ENCODE measurements at regions not wholly inside any gene's neighbourhood (a gene's known extent, or its start where the extent isn't known, plus 50 kb on each side); places are given as distances from the start of the nearest gene placed in this dataset.

GRCh38 chr15:26438316-26438715 is 334.6 kb downstream of the GABRB3 start:
- DNase-seq, result peak in 1 of 2 donors; percentile 29
- Histone ChIP-seq H3K27ac (no peak overlapping the region), H3K36me3 (no peaks in the 10 kb centered on the region), H3K9me3 (peaks cover 0 to 17% (median 2%) of the 10 kb centered on the region in 4 donors), H3K27me3 (no peaks in the 10 kb centered on the region), H3K4me1 (no peaks in the 10 kb centered on the region), H3K4me3 (no peak overlapping the region)
- 44 to 53% (median 49%) methylated on average over 4 of the region's 4 CpGs for WGBS, 5 donors
- TF ChIP-seq POLR2AphosphoS5 (IDR thresholded peaks at IDR 0.05) (no peak), POLR2A (IDR thresholded peaks at IDR 0.05) (no peak)
- intact Hi-C loops (cut with DNase I; ENCODE audit: low total_unique reads), result loop anchor here (10.0 kb wide), 1 partner anchor 64 kb away; no protein-coding TSS in a partner anchor

GRCh38 chr15:26433818-26434217 is 339.0 kb downstream of the GABRB3 start:
- H3K4me3 ChIP-seq, result no peak overlapping the region
- no peaks in the 10 kb centered on the region for H3K27me3 ChIP-seq
- no peaks in the 10 kb centered on the region for H3K4me1 ChIP-seq
- intact Hi-C loops (cut with DNase I; ENCODE audit: low total_unique reads), result loop anchor here (10.0 kb wide), 1 partner anchor 59 kb away; no protein-coding TSS in a partner anchor
- DNase-seq, result no peak
- H3K9me3 ChIP-seq, result peaks cover 0 to 5% (median 0%) of the 10 kb centered on the region in 4 donors
- 76 to 88% (median 83%) methylated on average over 5 of the region's 5 CpGs for WGBS, 5 donors
- H3K27ac ChIP-seq, result no peak overlapping the region
- H3K36me3 ChIP-seq, result no peaks in the 10 kb centered on the region
- no peak for TF ChIP-seq CTCF (IDR thresholded peaks at IDR 0.05)
- TF ChIP-seq POLR2AphosphoS5 (IDR thresholded peaks at IDR 0.05), result no peak
- TF ChIP-seq POLR2A (IDR thresholded peaks at IDR 0.05), result no peak
- no peak for TF ChIP-seq EP300 (IDR thresholded peaks at IDR 0.05)

- no peak for DNase-seq
- Histone ChIP-seq H3K27ac (no peak overlapping the region), H3K36me3 (no peaks in the 10 kb centered on the region), H3K4me1 (no peaks in the 10 kb centered on the region), H3K9me3 (no peaks in the 10 kb centered on the region), H3K4me3 (no peak overlapping the region), H3K27me3 (no peaks in the 10 kb centered on the region)
- intact Hi-C loops (cut with DNase I; ENCODE audit: low total_unique reads), result loop anchor here (10.0 kb wide), 1 partner anchor 58 kb away; no protein-coding TSS in a partner anchor
- 82 to 89% (median 87%) methylated on average over 2 of the region's 2 CpGs for WGBS, 5 donors
- TF ChIP-seq EP300 (IDR thresholded peaks at IDR 0.05) (no peak), POLR2AphosphoS5 (IDR thresholded peaks at IDR 0.05) (no peak)
Measured at GRCh38 chr15:26433060-26433459, 339.8 kb downstream of the GABRB3 start.

GRCh38 chr15:26421065-26421464 is 351.8 kb downstream of the GABRB3 start:
- Histone ChIP-seq H3K4me3 (no peak overlapping the region), H3K27me3 (no peaks in the 10 kb centered on the region), H3K9me3 (peaks cover 0 to 12% (median 5%) of the 10 kb centered on the region in 4 donors), H3K4me1 (no peaks in the 10 kb centered on the region), H3K27ac (no peak overlapping the region), H3K36me3 (no peaks in the 10 kb centered on the region)
- WGBS, 5 donors, result 46 to 66% (median 58%) methylated on average over 2 of the region's 2 CpGs
- intact Hi-C loops (cut with DNase I; ENCODE audit: low total_unique reads), result no loop called here
- no peak for DNase-seq
- TF ChIP-seq POLR2A (IDR thresholded peaks at IDR 0.05) (no peak), POLR2AphosphoS5 (IDR thresholded peaks at IDR 0.05) (no peak), CTCF (IDR thresholded peaks at IDR 0.05) (no peak), EP300 (IDR thresholded peaks at IDR 0.05) (no peak)

GRCh38 chr15:26395624-26396023 is 377.2 kb downstream of the GABRB3 start:
- Histone ChIP-seq H3K36me3 (no peaks in the 10 kb centered on the region), H3K9me3 (no peaks in the 10 kb centered on the region), H3K4me3 (no peak overlapping the region), H3K27ac (no peak overlapping the region), H3K4me1 (peaks cover 0 to 11% (median 2%) of the 10 kb centered on the region in 4 donors), H3K27me3 (no peaks in the 10 kb centered on the region)
- TF ChIP-seq EP300 (IDR thresholded peaks at IDR 0.05) (no peak), POLR2A (IDR thresholded peaks at IDR 0.05) (no peak), CTCF (IDR thresholded peaks at IDR 0.05) (no peak), POLR2AphosphoS5 (IDR thresholded peaks at IDR 0.05) (no peak)
- intact Hi-C loops (cut with DNase I; ENCODE audit: low total_unique reads), result no loop called here
- WGBS, 5 donors, result 61 to 70% (median 65%) methylated on average over 4 of the region's 4 CpGs
- no peak for DNase-seq
